HG03378 (cell line): ENCODE measurements at regions not wholly inside any gene's neighbourhood (a gene's known extent, or its start where the extent isn't known, plus 50 kb on each side); places are given as distances from the start of the nearest gene placed in this dataset.

Experiments used
- ATAC-seq: cut with Tn5 transposase; IDR thresholded peaks from one replicate; pipeline ENCODE4 v1.9.1; 2021; ENCODE audit warnings: mild to moderate bottlenecking, moderate library complexity; ENCODE audit not compliant: unreplicated experiment

DNA sequence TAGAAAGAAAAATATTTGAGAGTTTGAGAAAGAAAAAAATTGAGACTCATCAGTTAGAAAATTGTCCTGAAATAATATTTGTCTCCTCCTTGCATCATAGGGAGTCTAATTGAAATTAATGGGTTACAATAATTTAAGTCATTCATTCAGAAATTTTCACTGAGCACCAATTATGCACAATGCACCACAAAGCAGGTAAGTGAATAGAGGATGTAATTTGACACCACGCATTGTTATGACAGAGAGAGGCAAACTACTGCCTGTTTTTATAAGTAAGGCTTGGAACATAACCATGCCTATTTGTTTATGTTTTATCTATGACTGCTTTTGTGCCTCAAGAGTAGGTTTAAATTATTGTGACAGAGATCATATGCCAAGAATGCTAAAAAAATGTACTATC is 537.9 kb upstream of the FAT3 start:
- ATAC-seq: no peak

DNA sequence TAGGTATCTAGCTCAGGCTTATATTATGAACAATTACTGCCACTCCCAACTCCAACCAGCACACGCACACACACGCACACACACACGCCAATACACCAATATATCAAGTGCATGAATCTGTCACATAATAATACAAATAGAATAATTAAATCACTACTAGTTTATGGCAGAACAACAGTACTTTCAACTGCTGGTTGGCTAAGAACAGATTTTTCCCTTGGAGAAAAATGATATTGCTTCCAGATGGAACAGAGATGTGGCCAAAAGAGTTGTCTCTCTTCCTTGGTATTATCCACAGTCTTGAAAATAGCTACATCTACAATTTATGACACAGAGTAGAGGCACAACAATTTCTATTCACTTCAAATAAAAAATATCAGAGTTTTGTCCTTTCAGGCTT is 538.3 kb upstream of the FAT3 start:
- ATAC-seq: no peak

DNA sequence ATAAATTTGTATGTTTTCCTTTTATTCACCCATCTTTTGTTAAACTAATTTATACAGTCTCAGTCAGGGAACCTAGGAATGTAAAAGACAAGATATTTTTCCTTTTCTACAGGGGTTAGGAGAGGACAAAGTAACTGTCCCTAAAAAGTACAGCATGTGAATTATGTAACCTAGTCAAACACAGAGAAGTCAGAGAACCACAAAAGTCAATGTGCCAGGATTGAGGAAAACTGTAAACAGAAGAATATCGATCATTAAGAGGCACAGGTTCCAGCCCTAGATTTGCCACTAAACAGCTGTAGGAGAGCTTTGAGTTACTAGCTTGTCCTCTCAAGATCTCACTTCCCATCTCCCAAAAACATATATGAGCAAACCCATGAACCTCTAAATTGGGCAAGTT is 550.9 kb upstream of the FAT3 start:
- ATAC-seq: no peak

DNA sequence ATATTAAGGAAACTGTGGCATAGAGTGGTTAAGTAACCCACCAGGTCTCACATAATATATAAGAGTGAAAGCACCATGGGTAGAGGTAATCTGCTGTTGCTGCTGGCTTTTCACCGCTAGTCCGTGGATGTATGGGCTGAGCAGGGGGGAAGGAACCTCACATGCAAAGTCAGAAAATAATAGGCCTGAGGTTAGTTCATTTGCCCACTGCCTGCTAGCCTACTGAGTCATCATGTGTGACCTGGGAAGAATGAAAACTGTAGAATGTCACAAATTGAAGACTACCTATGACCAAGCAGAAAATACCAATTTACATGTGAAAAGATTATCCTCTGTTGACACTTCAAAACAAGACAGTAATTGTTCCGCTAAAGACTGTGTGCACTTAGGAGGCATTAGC is 560.1 kb upstream of the FAT3 start:
- ATAC-seq: no peak

DNA sequence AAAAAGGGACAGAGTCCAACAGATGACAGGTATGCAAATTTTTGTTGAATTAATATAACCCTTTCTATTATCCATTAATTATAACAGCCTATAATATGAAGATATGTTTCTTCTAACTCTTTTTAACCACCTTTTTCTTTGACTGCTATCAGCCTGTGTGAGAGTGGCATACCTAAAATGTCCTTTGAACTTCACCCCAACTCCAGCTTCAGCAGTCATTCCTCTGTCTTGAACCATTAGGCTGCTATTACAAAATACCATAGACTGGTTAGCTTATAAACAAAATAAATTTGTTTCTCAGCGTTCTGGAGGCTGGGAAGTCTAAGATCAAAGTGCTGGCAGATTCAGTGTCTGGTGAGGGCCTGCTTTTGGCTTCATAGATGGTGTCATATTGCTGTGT is 564.6 kb upstream of the FAT3 start:
- no peak for ATAC-seq

DNA sequence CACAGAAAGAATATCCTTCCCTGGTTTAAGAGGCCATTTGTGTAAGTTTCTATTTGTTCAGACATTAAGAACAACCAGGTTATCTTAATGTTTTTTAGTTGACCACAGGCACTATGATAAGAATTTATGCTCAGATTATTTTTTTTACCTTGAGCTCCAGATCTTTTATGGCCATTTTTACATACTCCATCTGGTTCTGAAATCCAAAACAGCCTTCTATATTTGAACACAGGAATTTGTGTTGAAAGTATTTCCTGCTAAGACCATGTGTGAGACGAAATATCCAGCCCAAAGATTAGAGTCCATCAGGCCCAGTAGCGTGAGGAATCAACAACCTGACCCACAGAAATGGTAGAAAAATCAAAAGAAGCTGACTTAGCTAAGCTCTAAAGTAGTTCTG is 569.9 kb upstream of the FAT3 start:
- ATAC-seq: no peak

DNA sequence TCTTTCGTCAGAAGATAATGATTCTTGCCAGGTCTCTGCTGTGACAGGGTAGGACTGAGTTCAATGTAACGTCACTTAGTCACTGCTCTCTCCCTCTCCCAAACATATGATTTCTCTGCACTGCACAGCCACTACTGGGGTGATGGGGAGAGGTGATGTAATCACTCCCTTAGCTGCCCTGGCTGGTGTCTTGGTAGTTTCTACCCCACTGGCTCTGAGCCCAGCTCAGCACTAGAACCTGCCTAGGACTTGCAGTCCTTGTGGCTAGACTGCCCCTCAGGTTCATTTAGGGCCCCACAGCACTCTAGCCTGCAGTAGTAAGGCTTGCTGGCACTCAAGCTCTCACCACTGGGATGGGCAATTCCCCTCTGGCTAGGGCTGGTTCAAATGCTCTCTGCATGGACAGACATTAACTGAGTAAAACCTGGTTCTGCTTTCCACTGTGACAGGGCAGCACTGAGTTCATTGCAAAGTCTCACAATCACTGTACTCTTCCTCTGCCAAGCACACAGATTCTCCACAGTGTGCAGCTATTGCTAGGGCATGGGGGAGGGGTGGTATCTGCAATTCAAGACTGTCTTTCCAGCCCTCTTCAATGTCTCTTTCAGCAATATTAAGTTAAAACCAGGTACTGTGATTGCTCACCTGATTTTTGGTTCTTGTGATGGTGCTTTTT is 571.4 kb upstream of the FAT3 start:
- ATAC-seq: no peak

DNA sequence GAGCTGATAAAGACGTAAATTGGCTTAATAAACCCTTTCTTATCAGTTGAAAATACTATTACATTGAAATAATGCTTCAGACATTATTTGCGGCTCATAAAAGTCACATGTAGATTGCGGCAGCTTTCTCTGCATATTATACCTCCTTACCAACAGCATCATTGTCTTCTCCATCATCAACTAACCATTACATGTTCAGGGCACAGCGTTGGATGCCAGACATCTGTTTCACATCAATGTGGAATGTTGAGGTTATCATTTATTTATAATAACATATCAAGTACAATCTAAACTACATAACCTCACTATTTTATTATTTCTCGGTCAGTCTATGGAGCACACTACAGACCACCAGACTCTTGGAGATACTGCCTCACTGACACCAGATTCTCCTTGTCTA is 573.8 kb upstream of the FAT3 start:
- no peak for ATAC-seq

DNA sequence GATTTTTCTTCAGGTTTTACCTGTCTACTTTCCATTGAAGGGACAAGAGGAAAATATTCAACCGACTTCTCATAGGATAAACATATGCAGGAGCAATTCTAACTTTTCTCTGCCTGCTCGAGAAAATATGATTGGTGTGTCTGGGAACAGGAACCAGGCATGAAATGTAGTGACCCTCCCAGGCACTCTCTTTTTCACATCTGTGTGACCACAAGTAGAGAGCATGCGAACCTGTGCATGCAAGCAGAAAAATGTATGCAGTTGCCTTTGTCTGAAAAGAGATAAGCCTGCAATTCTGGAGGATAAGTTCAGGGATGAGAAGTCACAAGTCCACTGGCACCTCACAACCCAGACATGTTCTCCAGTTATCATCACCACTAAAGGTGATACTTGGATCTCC is 583.5 kb upstream of the FAT3 start:
- no peak for ATAC-seq

DNA sequence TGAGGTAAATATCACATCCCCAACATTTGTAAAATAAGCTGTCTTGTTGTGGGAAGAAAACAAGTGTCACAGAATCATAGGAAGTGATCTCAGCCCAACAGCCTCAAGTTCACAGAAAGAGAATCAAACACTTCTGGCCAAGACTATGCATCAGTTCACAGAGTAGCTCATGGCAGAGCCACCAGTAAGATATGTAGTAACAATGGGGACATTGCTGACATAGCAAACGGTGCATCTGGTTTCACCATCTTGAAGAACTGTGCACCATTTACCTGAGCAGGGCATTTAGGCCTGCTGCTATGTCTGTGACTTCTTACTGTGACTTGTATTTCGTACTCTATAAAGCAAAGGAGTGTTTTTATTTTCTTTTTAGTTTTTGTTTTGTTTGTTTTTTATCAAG is 585.3 kb upstream of the FAT3 start:
- ATAC-seq: no peak

DNA sequence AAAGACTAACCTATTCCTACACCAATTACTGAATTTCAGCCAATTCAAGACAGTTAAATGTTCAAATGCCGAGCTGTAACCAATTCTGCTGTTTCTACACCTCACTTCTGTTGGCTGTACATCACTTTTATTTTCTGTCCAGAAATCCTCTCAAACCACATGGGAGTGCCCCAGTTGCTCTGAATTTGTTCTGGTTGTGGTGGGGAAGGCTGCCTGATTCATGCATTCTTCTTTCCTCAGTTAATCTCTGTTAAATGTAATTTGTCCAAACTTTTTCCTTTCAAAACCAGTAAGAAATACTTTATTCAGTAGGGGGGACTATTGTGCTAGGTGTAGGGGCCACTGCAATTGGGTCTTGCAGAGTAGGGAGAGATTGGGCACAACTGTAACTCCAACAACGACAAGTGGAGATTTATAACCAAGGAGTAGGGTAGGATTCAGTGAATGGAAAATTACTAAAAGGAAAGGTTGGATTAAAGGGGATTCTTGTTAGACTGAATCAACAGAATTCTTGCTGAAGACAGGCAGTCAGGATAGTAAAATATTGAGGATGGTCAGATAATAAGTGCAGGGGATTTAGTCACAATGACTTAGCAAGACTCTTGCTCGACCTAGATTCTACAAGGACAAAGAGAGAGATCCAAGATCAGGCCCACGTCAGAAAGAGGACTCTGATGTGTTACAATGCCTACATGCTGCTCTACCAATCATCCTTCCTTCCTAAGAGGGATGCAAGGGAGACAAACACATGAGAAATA is 593.5 kb upstream of the FAT3 start:
- no peak for ATAC-seq

DNA sequence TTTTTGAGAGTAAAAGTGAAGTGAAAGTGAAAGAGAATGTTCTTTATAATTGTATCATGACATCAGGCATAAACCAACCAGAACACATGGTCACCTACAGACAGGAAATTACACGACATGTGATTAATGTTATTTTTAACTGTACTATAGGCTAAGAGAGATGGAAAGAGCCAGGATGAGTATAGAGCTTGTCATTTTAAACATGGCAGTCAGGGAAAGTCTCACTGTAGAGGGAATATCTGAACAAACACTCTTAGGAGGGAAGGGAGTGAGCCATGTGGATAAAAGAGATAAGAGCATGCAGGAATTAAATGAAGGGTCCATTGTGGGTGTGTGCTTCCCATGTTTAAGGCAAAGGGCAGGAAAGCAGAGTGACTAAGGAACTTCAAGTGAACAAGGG is 599.1 kb upstream of the FAT3 start:
- ATAC-seq: peak; percentile 53

DNA sequence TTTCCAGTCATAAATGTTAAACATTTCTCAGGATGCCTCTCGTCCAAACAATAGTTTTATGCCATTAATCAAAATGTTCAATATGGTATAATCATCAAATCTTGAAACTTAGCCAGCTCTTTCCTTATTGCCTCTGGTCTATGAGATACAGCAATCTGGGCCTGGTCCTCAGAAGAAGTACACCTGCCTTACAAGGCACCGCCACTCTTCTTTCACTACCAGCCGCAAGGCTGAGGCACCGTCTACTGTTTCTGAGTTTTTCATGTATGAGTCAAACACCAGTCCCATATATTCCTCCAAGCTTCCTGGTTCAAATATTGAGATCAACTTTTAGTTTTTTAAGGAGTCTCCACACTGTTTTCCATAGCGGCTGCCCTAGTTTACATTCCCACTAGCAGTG is 600.6 kb upstream of the FAT3 start:
- no peak for ATAC-seq

DNA sequence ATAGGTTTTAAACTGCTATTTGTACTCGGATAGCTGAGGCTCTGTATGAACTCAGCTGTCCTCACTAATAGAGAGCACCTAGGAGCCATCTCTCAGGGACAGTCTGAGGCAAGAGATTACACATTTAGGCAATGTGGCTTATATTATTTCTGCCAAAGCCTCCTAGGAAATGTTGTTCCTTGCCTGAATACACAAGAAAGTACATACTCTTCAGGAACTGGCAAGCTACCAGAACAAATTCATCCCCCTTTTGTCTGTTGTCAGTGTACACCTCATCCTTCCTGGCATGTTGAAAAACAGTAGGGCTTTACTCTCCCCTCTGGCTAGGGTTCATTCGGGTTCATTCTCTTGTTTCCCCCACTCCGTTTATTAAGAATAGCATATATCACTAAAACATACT is 615.9 kb upstream of the FAT3 start:
- no peak for ATAC-seq

DNA sequence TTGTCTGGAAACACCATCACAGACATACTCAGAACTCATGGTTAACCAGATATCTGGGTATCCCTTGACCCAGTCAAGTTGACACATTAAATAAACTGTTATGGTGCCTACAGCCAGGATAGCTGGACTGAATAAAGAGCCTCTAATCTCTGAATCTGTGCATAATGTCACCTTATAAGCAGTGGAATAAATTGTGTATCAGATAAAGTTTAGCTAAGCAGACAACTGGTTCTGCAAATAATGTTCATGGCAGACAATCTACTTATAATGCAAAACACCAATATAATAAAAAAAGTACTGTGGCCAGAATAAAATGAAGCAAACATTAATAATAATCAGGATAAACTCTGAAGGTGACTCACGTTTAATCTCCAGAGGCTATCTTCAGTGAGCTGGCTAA is 628.5 kb upstream of the FAT3 start:
- no peak for ATAC-seq

DNA sequence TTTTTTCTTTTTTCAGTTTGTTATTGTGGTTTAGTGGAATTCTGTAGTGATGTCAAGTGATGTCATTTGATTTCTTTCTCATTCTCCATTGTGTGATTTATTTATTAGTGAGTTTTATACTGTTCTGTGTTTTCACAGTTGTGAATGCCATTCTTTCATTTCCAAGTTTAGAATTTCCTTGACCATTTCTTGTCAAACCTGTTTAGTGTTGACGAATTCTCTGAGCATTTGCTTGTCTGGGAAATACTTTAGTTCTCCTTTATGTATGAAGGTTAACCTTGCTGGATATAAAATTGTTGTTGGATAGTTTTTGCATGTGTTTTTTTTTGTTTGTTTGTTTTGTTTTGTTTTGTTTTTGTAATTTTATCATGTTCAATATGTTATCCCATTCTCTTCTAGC is 633.6 kb upstream of the FAT3 start:
- no peak for ATAC-seq

DNA sequence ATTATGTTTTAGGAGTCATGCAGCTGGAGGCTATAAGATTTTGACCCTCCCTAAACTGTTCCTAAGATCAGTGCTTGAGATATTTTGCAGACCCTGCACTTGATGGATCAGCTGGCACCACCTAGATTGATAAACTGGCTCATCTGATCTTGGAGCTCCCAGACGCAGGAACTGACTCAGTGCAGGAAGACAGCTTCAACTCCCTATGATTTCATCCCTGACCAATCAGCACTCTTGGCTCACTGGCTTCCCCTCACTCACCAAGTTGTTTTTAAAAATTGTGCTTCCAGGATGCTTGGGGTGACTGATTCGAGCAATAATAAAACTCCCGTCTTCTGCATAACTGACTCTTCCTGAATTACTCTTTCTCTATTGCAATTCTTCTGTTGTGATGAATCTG is 637.5 kb upstream of the FAT3 start:
- no peak for ATAC-seq

DNA sequence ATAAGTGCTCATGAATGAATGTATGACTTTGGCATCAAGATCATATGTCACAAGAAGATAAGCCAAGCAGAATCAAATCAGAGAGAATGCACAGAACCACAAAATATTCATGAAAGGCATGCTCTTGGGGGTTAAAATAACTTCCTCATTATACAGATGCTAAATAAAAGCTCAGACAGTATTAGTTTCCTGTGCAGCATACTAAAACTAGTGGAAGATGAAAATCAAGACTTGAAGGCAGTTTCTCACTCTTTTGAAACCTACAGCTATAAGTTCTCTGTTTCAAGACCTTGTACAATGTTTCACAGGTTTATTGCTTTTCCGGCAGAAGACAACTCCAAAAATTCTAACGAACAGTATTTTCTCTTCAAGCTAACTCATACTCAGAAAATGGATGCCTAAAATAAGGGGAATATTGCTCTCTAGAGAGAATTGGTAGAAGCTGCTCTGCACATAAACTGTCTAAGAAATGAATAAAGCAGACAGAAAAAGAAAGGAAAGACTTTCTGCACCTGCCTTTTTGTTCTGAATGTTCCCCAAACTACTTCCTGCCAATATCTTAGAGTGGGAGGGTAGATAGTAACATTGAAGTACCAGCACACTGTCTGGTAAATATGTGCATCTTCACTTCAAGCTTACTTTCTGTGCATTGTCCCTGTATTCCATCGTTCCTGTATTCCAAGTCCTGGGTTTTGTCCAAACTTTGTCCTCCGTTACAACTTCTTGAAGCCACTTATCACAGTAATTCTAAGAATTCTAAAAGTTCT is 639.4 kb upstream of the FAT3 start:
- ATAC-seq: no peak

DNA sequence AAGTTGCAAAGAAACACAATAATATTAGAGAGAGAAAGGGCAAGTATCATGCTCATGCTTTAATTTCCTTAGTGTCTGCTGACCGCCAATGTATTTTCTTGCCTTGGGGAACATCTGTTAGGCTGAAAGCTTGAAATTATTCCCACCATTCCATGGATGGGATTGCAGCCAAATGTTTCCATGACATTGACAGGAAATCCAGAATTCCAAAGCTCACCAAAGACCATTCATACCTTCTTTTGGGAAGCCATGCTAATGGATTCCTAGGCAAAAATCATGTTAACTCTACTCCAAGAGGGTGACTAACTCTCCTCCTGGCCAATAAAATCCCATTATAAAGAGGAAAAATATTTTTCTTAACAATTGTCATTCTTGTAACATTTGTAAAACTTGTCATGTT is 661.4 kb upstream of the FAT3 start:
- ATAC-seq: no peak

DNA sequence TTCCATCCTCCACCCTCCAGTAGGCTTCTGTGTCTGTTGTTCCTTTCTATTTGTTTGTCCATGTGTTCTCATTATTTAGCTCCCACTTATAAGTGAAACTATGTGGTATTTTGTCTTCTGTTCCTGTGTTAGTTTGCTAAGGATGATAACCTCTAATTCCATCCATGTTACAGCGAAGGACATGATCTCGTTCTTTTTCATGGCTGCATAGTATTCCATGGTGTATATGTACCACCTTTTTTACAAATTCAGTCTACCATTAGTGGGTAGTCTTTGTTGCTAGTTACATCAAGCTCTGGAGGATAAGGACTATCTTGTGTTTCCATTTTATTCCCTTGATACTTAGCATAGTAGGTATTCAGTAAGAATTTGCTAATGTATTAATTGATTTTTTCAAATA is 664.2 kb upstream of the FAT3 start:
- ATAC-seq: no peak

DNA sequence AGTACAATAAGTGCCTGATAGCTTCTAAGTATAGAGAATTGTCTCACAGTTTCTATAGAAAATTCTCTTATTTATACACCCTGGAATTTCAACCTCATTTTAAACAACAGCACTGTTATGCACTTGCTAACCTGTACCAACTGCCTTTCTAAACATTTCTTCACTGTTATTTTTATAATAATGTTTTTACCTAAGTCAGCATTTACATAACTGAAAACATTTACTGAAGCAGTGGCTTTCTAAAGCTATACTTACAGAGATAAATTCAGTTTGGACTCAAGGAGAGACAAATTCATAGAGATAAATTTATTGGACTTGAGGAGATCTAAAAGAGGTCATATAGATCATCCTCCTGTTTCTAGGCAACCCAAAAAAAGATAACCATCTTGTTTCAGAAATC is 686.6 kb upstream of the FAT3 start:
- no peak for ATAC-seq

DNA sequence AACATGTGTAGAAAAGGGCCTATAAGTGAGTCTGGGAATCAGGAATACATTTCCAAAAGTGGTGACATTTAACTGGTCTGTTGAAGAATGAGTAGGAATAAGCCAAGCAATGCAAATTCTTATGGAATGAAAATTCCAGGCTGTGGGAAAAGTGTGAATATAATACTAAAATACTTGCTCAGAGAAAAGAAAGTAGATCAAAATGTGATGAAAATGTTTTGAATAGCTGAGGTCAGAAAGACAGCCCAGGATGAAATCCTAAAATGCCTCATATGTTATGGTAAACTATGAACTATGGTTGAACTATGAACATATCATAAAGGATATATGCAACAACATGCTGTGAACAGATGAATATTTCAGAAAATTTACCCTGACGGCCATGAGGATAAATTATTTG is 688.3 kb upstream of the FAT3 start:
- ATAC-seq: no peak
